Neural cell (in vitro differentiated cells): ENCODE measurements at regions not wholly inside any gene's neighbourhood (a gene's known extent, or its start where the extent isn't known, plus 50 kb on each side); places are given as distances from the start of the nearest gene placed in this dataset.

Experiments used
- H2AFZ ChIP-seq: fragments of 200-600, 300-800 bp; sonication (generic), shearing (Covaris generic); 2 replicates; pipeline ENCODE4 v1.6.0; 2014; ENCODE audit warnings: low read depth, mild to moderate bottlenecking, antibody characterized with exemption, low read length, moderate library complexity
- H3F3A ChIP-seq: fragments of 200-600 bp; shearing (Covaris generic); 2 replicates; pipeline ENCODE4 v1.6.1; 2016; ENCODE audit warnings: mild to moderate bottlenecking, moderate library complexity, mixed read lengths, antibody characterized with exemption, low read length; ENCODE audit not compliant: insufficient read depth, poor library complexity, severe bottlenecking
- H3K27ac ChIP-seq: fragments of 200-600, 300-800 bp; sonication (generic), shearing (Covaris generic); 2 replicates; pipeline ENCODE4 v1.5.1; 2014; ENCODE audit warnings: mild to moderate bottlenecking, low read length, moderate library complexity
- H3K27me3 ChIP-seq: fragments of 300-800, 200-600 bp; sonication (generic), shearing (Covaris generic); 2 replicates; pipeline ENCODE4 v1.6.0; 2014; ENCODE audit warnings: mild to moderate bottlenecking, low read depth, low read length, moderate library complexity; ENCODE audit not compliant: insufficient read depth
- H3K36me3 ChIP-seq: fragments of 300-800, 200-600 bp; sonication (generic), shearing (Covaris generic); 2 replicates; pipeline ENCODE4 v1.5.1; 2014; ENCODE audit warnings: mild to moderate bottlenecking, antibody characterized with exemption, low read length, moderate library complexity; ENCODE audit not compliant: insufficient read depth
- H3K4me2 ChIP-seq: fragments of 300-800, 200-600 bp; sonication (generic), shearing (Covaris generic); 2 replicates; pipeline ENCODE4 v1.6.0; 2014; ENCODE audit warnings: mild to moderate bottlenecking, low read length
- H3K4me3 ChIP-seq: fragments of 300-800, 200-600 bp; sonication (generic), shearing (Covaris generic); 2 replicates; pipeline ENCODE4 v1.5.1; 2014; ENCODE audit warnings: mild to moderate bottlenecking, low read length, moderate library complexity
- H3K79me2 ChIP-seq: fragments of 200-600 bp; shearing (Covaris generic); replicated peaks from 2 replicates; pipeline ENCODE4 v1.6.0; 2014; ENCODE audit warnings: mild to moderate bottlenecking, low read length, moderate library complexity; ENCODE audit not compliant: insufficient read depth
- H3K9ac ChIP-seq: fragments of 300-800, 200-600 bp; sonication (generic), shearing (Covaris generic); 2 replicates; pipeline ENCODE4 v1.6.1; 2016; ENCODE audit warnings: mild to moderate bottlenecking, low read length, mixed read lengths
- H3K9me2 ChIP-seq: fragments of 200-600 bp; shearing (Covaris generic); 2 replicates; pipeline ENCODE4 v1.6.1; 2016; ENCODE audit warnings: mild to moderate bottlenecking, low read length, mixed read lengths; ENCODE audit not compliant: insufficient read depth
- H3K9me3 ChIP-seq: fragments of 200-600, 300-800 bp; sonication (generic), shearing (Covaris generic); 2 replicates; pipeline ENCODE4 v1.6.1; 2016; ENCODE audit warnings: mild to moderate bottlenecking, mixed run types, low read length, moderate library complexity, mixed read lengths
- H4K20me1 ChIP-seq: fragments of 200-600 bp; shearing (Covaris generic); 2 replicates; pipeline ENCODE4 v1.6.1; 2016; ENCODE audit warnings: mild to moderate bottlenecking, mixed run types; ENCODE audit not compliant: insufficient read depth
- CTCF ChIP-seq: fragments of 450-650 bp; IDR thresholded peaks from 2 replicates; pipeline ENCODE4 v1.5.1; 2014; ENCODE audit warnings: antibody characterized with exemption, mild to moderate bottlenecking, moderate library complexity; ENCODE audit not compliant: poor library complexity, severe bottlenecking
- EP300 ChIP-seq: fragments of 450-650 bp; conservative IDR thresholded peaks from 2 replicates; pipeline ENCODE4 v1.6.1; 2014; ENCODE audit warnings: antibody characterized with exemption, mild to moderate bottlenecking, moderate library complexity; ENCODE audit not compliant: poor library complexity, severe bottlenecking
- EZH2 ChIP-seq: fragments of 200-600, 300-800 bp; shearing (Covaris generic), sonication (generic); IDR thresholded peaks from 2 replicates; pipeline ENCODE4 v1.6.1; 2014; ENCODE audit warnings: antibody characterized with exemption, low read length, borderline replicate concordance, mild to moderate bottlenecking; ENCODE audit not compliant: insufficient read depth, poor library complexity, severe bottlenecking
- MXI1 ChIP-seq: fragments of 450-650 bp; conservative IDR thresholded peaks from 2 replicates; pipeline ENCODE4 v1.6.1; 2014; ENCODE audit warnings: antibody characterized with exemption, mild to moderate bottlenecking; ENCODE audit not compliant: poor library complexity, severe bottlenecking
- POLR2AphosphoS5 ChIP-seq: IDR thresholded peaks from 2 replicates; pipeline ENCODE4 v1.6.1; 2012
- RAD21 ChIP-seq: fragments of 450-650 bp; conservative IDR thresholded peaks from 2 replicates; pipeline ENCODE4 v1.6.1; 2014; ENCODE audit warnings: antibody characterized with exemption, mild to moderate bottlenecking, moderate library complexity
- REST ChIP-seq: IDR thresholded peaks from 2 replicates; pipeline ENCODE4 v1.6.1; 2012; ENCODE audit warnings: borderline replicate concordance
- SMC3 ChIP-seq: fragments of 450-650 bp; conservative IDR thresholded peaks from 2 replicates; pipeline ENCODE4 v1.6.1; 2014; ENCODE audit warnings: antibody characterized with exemption, mild to moderate bottlenecking, moderate library complexity; ENCODE audit not compliant: poor library complexity
- TAF1 ChIP-seq: IDR thresholded peaks from 2 replicates; pipeline ENCODE4 v1.6.1; 2012; ENCODE audit warnings: low read depth

- H3K27ac ChIP-seq, result no peak overlapping the region
- no peak overlapping the region for H3K9ac ChIP-seq
- no peaks in the 10 kb centered on the region for H3K36me3 ChIP-seq
- H3K79me2 ChIP-seq, result no peaks in the 10 kb centered on the region
- TF ChIP-seq EZH2, result no peak
- TF ChIP-seq REST, result no peak
- no peak for TF ChIP-seq CTCF
- TF ChIP-seq RAD21, result no peak
- no peak for TF ChIP-seq MXI1
- TF ChIP-seq TAF1, result no peak
- no peak for TF ChIP-seq POLR2AphosphoS5
- no peak for TF ChIP-seq EP300
- no peak for TF ChIP-seq SMC3
- no peaks in the 10 kb centered on the region for H3K27me3 ChIP-seq
- no peaks in the 10 kb centered on the region for H3F3A ChIP-seq
- no peaks in the 10 kb centered on the region for H3K9me3 ChIP-seq
- no peaks in the 10 kb centered on the region for H4K20me1 ChIP-seq
- H3K4me2 ChIP-seq, result no peak overlapping the region
- H2AFZ ChIP-seq, result no peak overlapping the region
- no peaks in the 10 kb centered on the region for H3K9me2 ChIP-seq
- H3K4me3 ChIP-seq, result no peak overlapping the region
These were observed 285.4 kb upstream of the USP25 start for GRCh38 chr21:15444118-15444960.

GRCh38 chr21:15445327-15445726, 284.5 kb upstream of the USP25 start:
- TF ChIP-seq POLR2AphosphoS5 (no peak), REST (no peak), EZH2 (no peak), MXI1 (no peak), RAD21 (no peak), EP300 (no peak), SMC3 (no peak), CTCF (no peak), TAF1 (no peak)
- H3K9ac ChIP-seq, result no peak overlapping the region

More at GRCh38 chr21:15445327-15445726, 284.5 kb upstream of the USP25 start:
- H3K79me2 ChIP-seq, result no peaks in the 10 kb centered on the region
- no peaks in the 10 kb centered on the region for H3K36me3 ChIP-seq
- H3K27me3 ChIP-seq, result no peaks in the 10 kb centered on the region
- H3K4me2 ChIP-seq, result no peak overlapping the region
- no peaks in the 10 kb centered on the region for H3K9me3 ChIP-seq
- no peaks in the 10 kb centered on the region for H3K9me2 ChIP-seq
- no peak overlapping the region for H3K4me3 ChIP-seq
- no peak overlapping the region for H3K27ac ChIP-seq
- H3F3A ChIP-seq, result no peaks in the 10 kb centered on the region
- H4K20me1 ChIP-seq, result no peaks in the 10 kb centered on the region
- H2AFZ ChIP-seq, result no peak overlapping the region
